Epithelial cell of proximal tubule (primary cell): ENCODE measurements at regions not wholly inside any gene's neighbourhood (a gene's known extent, or its start where the extent isn't known, plus 50 kb on each side); places are given as distances from the start of the nearest gene placed in this dataset.

Source experiments
- DNase-seq: peaks from one replicate; pipeline ENCODE4 v3.0.0-alpha.2; 2011; ENCODE audit warnings: low read depth
- H3K4me3 ChIP-seq: 2 replicates; pipeline ENCODE4 v1.5.1; 2011; ENCODE audit warnings: low read depth, mild to moderate bottlenecking, low read length
- CTCF ChIP-seq: conservative IDR thresholded peaks from 2 replicates; pipeline ENCODE4 v1.5.1; 2012; ENCODE audit warnings: low read depth, mild to moderate bottlenecking, low read length

DNA sequence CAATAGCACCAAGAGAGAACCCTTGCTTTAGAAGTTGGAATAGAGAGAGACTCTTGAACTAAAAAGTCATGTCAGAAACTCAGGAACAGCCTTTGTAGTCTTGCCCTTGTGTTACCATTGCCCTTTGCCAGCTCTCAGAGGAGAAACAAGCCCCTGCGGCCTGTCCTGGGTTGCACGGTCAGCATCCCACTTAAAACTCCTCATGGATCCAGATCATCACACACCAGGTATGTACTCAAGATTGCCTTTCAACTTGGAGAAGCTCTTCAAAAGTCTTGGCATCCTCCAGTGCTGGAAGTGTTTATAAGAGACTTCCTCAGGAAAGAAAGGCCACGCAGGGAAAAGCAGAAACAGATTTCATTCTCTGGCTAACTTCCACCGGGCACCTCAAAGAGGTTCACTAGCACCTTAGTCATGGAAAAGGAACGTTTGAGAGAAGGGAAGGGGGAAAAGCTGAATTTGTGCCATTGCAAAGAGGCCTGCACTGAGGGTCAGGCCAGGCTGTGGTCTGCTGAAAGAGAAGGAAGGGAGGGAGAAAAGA is 594.2 kb downstream of the MED13L start:
- no peak for DNase-seq
- no peak for TF ChIP-seq CTCF

DNA sequence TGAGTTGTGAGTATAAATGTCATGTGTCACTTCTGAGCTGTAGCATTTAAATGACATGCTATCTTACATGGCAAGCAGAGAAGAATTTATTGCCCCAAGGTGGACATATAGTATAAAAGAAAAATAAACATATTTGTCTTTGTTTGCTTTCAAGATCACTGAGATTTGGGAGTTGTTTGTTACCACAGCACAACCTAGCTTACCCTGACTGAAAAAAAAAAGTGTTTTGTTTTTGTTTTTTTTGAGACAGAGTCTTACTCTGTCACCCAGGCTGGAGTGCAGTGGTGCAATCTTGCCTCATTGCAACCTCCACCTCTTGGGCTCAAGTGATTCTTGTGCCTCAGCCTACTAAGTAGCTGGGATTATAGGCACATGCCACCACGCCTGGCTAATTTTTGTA is 596.5 kb downstream of the MED13L start:
- H3K4me3 ChIP-seq: no peak overlapping the region
- no peak for DNase-seq
- no peak for TF ChIP-seq CTCF

More for the DNA sequence above, 594.2 kb downstream of the MED13L start:
- H3K4me3 ChIP-seq: no peak overlapping the region

GRCh38 chr12:115672506-115673080 is 604.9 kb downstream of the MED13L start:
- DNase-seq: no peak
- H3K4me3 ChIP-seq: no peak overlapping the region
- TF ChIP-seq CTCF: no peak

- TF ChIP-seq CTCF: no peak
- no peak for DNase-seq
Observed at GRCh38 chr12:115672086-115672485, 605.4 kb downstream of the MED13L start.

DNA sequence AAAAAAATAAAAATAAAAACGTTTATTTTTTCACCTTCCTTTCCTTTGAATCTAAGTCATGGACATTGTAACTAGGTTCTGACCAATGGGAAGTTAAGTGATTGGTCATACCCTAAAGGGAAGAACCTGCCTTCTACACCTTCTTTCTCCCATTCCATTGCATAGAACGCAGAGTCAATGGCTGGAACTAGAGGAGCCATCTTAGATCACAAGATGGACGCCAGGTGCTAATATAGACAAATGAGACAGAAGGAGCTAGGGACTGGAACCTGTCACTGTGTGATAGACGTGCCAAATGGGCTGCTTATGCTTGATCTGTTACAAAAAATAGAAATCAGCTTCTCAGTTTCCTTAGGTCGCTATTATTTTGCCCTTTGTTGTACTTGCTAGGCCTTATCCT is 606.6 kb downstream of the MED13L start:
- no peak for TF ChIP-seq CTCF
- no peak for DNase-seq
- no peak overlapping the region for H3K4me3 ChIP-seq

More at GRCh38 chr12:115672086-115672485, 605.4 kb downstream of the MED13L start:
- H3K4me3 ChIP-seq: no peak overlapping the region

DNA sequence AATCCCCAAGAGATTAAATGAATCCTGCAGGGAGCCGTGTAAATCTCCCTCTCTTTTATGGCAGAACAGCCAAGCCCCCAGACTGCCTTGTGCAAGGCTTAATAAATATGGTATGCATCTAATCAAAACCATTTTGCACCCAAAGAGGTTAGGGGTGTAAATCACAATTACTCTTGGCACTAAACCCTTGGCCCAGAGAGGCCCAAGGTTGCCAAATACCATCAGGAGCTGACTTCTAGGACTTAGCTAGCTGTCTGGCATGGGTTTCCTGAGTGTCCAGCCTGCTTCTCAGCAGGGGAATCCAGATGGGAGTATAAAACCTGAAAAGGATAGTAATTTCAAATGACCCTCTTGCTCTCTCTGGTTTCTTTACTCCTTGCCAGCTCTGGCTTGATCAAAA is 610.4 kb downstream of the MED13L start:
- no peak for DNase-seq
- no peak overlapping the region for H3K4me3 ChIP-seq
- TF ChIP-seq CTCF: no peak

DNA sequence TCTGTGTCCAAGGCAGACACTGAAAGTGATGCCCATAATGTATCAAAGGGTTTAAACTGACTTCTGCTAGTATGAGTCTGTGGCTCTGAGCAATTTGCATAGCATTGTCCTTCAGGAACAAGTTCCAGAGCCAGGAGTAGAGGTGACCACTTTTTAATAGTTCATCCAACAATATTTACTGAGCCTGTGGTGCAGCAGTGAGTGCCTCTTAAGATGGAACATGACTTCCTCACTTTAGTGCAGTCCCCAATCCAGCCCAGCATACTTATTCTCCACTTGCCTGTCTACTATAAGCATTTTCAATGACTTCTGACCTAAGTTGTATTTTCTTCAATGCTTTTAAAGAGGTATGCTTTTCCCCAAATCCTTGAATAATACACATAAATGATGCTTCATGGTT is 611.3 kb downstream of the MED13L start:
- no peak for TF ChIP-seq CTCF
- no peak overlapping the region for H3K4me3 ChIP-seq
- DNase-seq: no peak
